DOHH2 (cell line): ENCODE measurements at regions not wholly inside any gene's neighbourhood (a gene's known extent, or its start where the extent isn't known, plus 50 kb on each side); places are given as distances from the start of the nearest gene placed in this dataset.

Experiments
- CTCF ChIP-seq: fragments of 200-600 bp; sonication (generic); IDR thresholded peaks from one replicate; pipeline ENCODE4 v1.5.1; 2014; ENCODE audit warnings: antibody characterized with exemption, mild to moderate bottlenecking, low read depth, low read length; ENCODE audit not compliant: poor library complexity, severe bottlenecking
- EZH2phosphoT487 ChIP-seq: fragments of 200-600 bp; sonication (generic); IDR thresholded peaks from 2 replicates; pipeline ENCODE4 v1.6.1; 2017; ENCODE audit warnings: borderline replicate concordance, mild to moderate bottlenecking, antibody characterized with exemption, low read length, moderate library complexity, mixed read lengths

- TF ChIP-seq CTCF = no peak
- TF ChIP-seq EZH2phosphoT487 = no peak
Measured at GRCh38 chr9:115241641-115242040, 123.7 kb upstream of the TNC start.
